IMR-90 (cell line): ENCODE measurements at regions not wholly inside any gene's neighbourhood (a gene's known extent, or its start where the extent isn't known, plus 50 kb on each side); places are given as distances from the start of the nearest gene placed in this dataset.

Experiments
- ATAC-seq: fragments of 200-7000 bp; cut with Tn5 transposase; 2 replicates; pipeline ENCODE4 v1.9.1; 2020; ENCODE audit warnings: low read depth, mild to moderate bottlenecking, moderate library complexity
- BruUV-seq: library from RNA; stranded (reverse); fragments of 400-500 nt; replicated peaks from 2 replicates; lab custom pipeline; 2021; lab: Mats Ljungman, UMichigan
- CTCF ChIA-PET: fragments of 300-600 bp; formaldehyde crosslinking; extraction: SDS; loops from one replicate; lab custom pipeline; 2021; ENCODE audit warnings: antibody characterized with exemption; lab: Yijun Ruan, JAX
- POLR2A ChIA-PET: fragments of 300-600 bp; sonication (Branson Sonifier 250); formaldehyde crosslinking; loops from one replicate; lab custom pipeline; 2022; ENCODE audit warnings: antibody characterized with exemption; ENCODE audit not compliant: unreplicated experiment; lab: Charles Lee
- DNase-seq: peaks from one replicate; pipeline ENCODE4 v3.0.0; 2013
- H2AFZ ChIP-seq: replicated peaks from 2 replicates; pipeline ENCODE3; 2013; ENCODE audit warnings: low read length, mild to moderate bottlenecking; ENCODE audit not compliant: poor library complexity
- H2AK5ac ChIP-seq: 2 replicates; pipeline ENCODE4 v1.6.1; 2013; ENCODE audit warnings: low read depth, low read length, inconsistent platforms
- H2AK9ac ChIP-seq: replicated peaks from 2 replicates; pipeline ENCODE3; 2013; ENCODE audit warnings: mild to moderate bottlenecking, low read depth, low read length, moderate library complexity; ENCODE audit not compliant: poor library complexity
- H2BK120ac ChIP-seq: 2 replicates; pipeline ENCODE4 v1.6.1; 2013; ENCODE audit warnings: low read depth, low read length, inconsistent platforms
- H2BK15ac ChIP-seq: 3 replicates; pipeline ENCODE4 v1.6.1; 2013; ENCODE audit warnings: low read depth, low read length, inconsistent platforms
- H2BK20ac ChIP-seq: 2 replicates; pipeline ENCODE4 v1.6.1; 2013; ENCODE audit warnings: low read depth, mild to moderate bottlenecking, inconsistent platforms, low read length, moderate library complexity
- H2BK5ac ChIP-seq: 2 replicates; pipeline ENCODE4 v1.6.1; 2013; ENCODE audit warnings: mild to moderate bottlenecking, low read depth, low read length, inconsistent platforms; ENCODE audit not compliant: poor library complexity, severe bottlenecking
- H3K14ac ChIP-seq: replicated peaks from 2 replicates; pipeline ENCODE4 v1.6.1; 2013; ENCODE audit warnings: low read depth, low read length, inconsistent platforms
- H3K18ac ChIP-seq: 2 replicates; pipeline ENCODE4 v1.6.1; 2013; ENCODE audit warnings: low read depth, low read length, control low read depth
- H3K23ac ChIP-seq: 2 replicates; pipeline ENCODE4 v1.6.1; 2013; ENCODE audit warnings: low read depth, low read length, inconsistent platforms
- H3K27ac ChIP-seq: 2 replicates; pipeline ENCODE4 v1.5.1; 2013; ENCODE audit warnings: mild to moderate bottlenecking, control low read depth, low read length; ENCODE audit not compliant: insufficient read depth
- H3K27me3 ChIP-seq: 2 replicates; pipeline ENCODE4 v1.6.1; 2013; ENCODE audit warnings: low read length; ENCODE audit not compliant: control insufficient read depth, insufficient read depth
- H3K36me3 ChIP-seq: 2 replicates; pipeline ENCODE4 v1.6.1; 2013; ENCODE audit warnings: low read length, mixed read lengths; ENCODE audit not compliant: control insufficient read depth, insufficient read depth
- H3K4ac ChIP-seq: 2 replicates; pipeline ENCODE4 v1.6.1; 2013; ENCODE audit warnings: low read depth, low read length, inconsistent platforms
- H3K4me1 ChIP-seq: 2 replicates; pipeline ENCODE4 v1.6.1; 2013; ENCODE audit warnings: low read length, mixed read lengths; ENCODE audit not compliant: control insufficient read depth, insufficient read depth
- H3K4me2 ChIP-seq: 2 replicates; pipeline ENCODE4 v1.6.1; 2013; ENCODE audit warnings: low read depth, mild to moderate bottlenecking, control low read depth, low read length, moderate library complexity
- H3K4me3 ChIP-seq: 2 replicates; pipeline ENCODE4 v1.5.1; 2013; ENCODE audit warnings: low read depth, mild to moderate bottlenecking, control low read depth, low read length, moderate library complexity; ENCODE audit not compliant: insufficient read depth
- H3K56ac ChIP-seq: 2 replicates; pipeline ENCODE4 v1.6.1; 2013; ENCODE audit warnings: low read length, inconsistent platforms; ENCODE audit not compliant: insufficient read depth; ENCODE audit errors: extremely low read depth
- H3K79me1 ChIP-seq, 2 experiments: 2 replicates each; pipeline ENCODE4 v1.6.1; 2013; ENCODE audit warnings: low read length in 2 of 2, inconsistent platforms in 1 of 2, low read depth in 1 of 2
- H3K9ac ChIP-seq: 2 replicates; pipeline ENCODE4 v1.6.1; 2013; ENCODE audit warnings: low read depth, low read length, control low read depth
- H3K9me1 ChIP-seq: 2 replicates; pipeline ENCODE4 v1.6.1; 2013; ENCODE audit warnings: low read length, inconsistent platforms; ENCODE audit not compliant: insufficient read depth
- H3K9me3 ChIP-seq: 2 replicates; pipeline ENCODE4 v1.6.1; 2013; ENCODE audit warnings: low read length; ENCODE audit not compliant: control insufficient read depth, insufficient read depth
- H4K20me1 ChIP-seq: 2 replicates; pipeline ENCODE4 v1.6.1; 2013; ENCODE audit warnings: low read length, inconsistent platforms; ENCODE audit not compliant: insufficient read depth
- H4K5ac ChIP-seq: 2 replicates; pipeline ENCODE4 v1.6.1; 2013; ENCODE audit warnings: mild to moderate bottlenecking, low read depth, low read length, control low read depth
- H4K8ac ChIP-seq, 2 experiments: 2 replicates each; pipeline ENCODE4 v1.6.1; 2013; ENCODE audit warnings: low read depth in 2 of 2, low read length in 2 of 2, control low read depth in 1 of 2, inconsistent platforms in 1 of 2
- H4K91ac ChIP-seq: 2 replicates; pipeline ENCODE4 v1.6.1; 2013; ENCODE audit warnings: low read depth, low read length, inconsistent platforms; ENCODE audit not compliant: insufficient read depth
- BHLHE40 ChIP-seq: fragments of 150-350 bp; IDR thresholded peaks from 2 replicates; pipeline ENCODE4 v1.6.1; 2016; ENCODE audit warnings: mild to moderate bottlenecking, low read depth, low read length
- CEBPB ChIP-seq: IDR thresholded peaks from 2 replicates; pipeline ENCODE4 v1.6.1; 2012; ENCODE audit warnings: low read depth, low read length, improper control_type of control experiment
- CHD1 ChIP-seq: IDR thresholded peaks from 2 replicates; pipeline ENCODE4 v1.6.1; 2012; ENCODE audit warnings: low read depth, low read length, improper control_type of control experiment
- FOS ChIP-seq: fragments of 150-350 bp; IDR thresholded peaks from 2 replicates; pipeline ENCODE4 v1.6.1; 2016; ENCODE audit warnings: low read depth, low read length
- MAFK ChIP-seq: IDR thresholded peaks from 2 replicates; pipeline ENCODE4 v1.6.1; 2012; ENCODE audit warnings: low read depth, low read length, improper control_type of control experiment
- MAZ ChIP-seq: IDR thresholded peaks from 2 replicates; pipeline ENCODE4 v1.6.1; 2012; ENCODE audit warnings: low read depth, mild to moderate bottlenecking, low read length, improper control_type of control experiment, moderate library complexity, borderline replicate concordance
- MXI1 ChIP-seq: IDR thresholded peaks from 2 replicates; pipeline ENCODE4 v1.6.1; 2012; ENCODE audit warnings: low read depth, mild to moderate bottlenecking, low read length, moderate library complexity, borderline replicate concordance
- NFE2L2 ChIP-seq: fragments of 150-350 bp; IDR thresholded peaks from 2 replicates; pipeline ENCODE4 v1.6.1; 2016; ENCODE audit warnings: low read depth, mild to moderate bottlenecking, low read length
- POLR2A ChIP-seq: IDR thresholded peaks from 2 replicates; pipeline ENCODE4 v1.6.1; 2012; ENCODE audit warnings: mild to moderate bottlenecking, low read depth, low read length
- RCOR1 ChIP-seq: IDR thresholded peaks from 2 replicates; pipeline ENCODE4 v1.6.1; 2012; ENCODE audit warnings: mild to moderate bottlenecking, low read length, improper control_type of control experiment; ENCODE audit not compliant: insufficient replicate concordance
- RFX5 ChIP-seq: IDR thresholded peaks from 2 replicates; pipeline ENCODE4 v1.8.0; 2012; ENCODE audit warnings: low read depth, mild to moderate bottlenecking, low read length, moderate library complexity
- WGBS, 2 experiments: methylation state at CpG; one replicate each; pipeline versions ENCODE4 v1.1.5 to v1.1.7; 2013; ENCODE audit warnings: missing lambda C conversion rate in 2 of 2; ENCODE audit not compliant: insufficient read length in 1 of 2; ENCODE audit errors: extremely low coverage in 2 of 2; 5-methylcytosine and 5-hydroxymethylcytosine counted together
- dilution Hi-C: fragments of 300-500 bp; cut with HindIII; formaldehyde crosslinking; loops from one replicate; pipeline ENCODE4 v1.14.3; 2018; ENCODE audit warnings: low sequenced_read_pairs; ENCODE audit not compliant: unreplicated experiment
- in situ Hi-C: fragments of 300-500 bp; cut with MboI; formaldehyde crosslinking; loops from 3 replicates; pipeline ENCODE4 v1.14.3; 2019; ENCODE audit warnings: low sequenced_read_pairs, inconsistent platforms, mixed read lengths
- intact Hi-C: fragments of 100-400 bp; cut with micrococcal nuclease; formaldehyde crosslinking; loops from 2 replicates; pipeline ENCODE4 v1.10.0; 2022
- TF ChIP-seq, protein P1 (sequence below): fragments of 150-350 bp; IDR thresholded peaks from 2 replicates; pipeline ENCODE4 v1.6.1; 2016; ENCODE audit warnings: low read depth, mild to moderate bottlenecking, low read length, moderate library complexity, borderline replicate concordance
- TF ChIP-seq, protein P2 (sequence below): conservative IDR thresholded peaks from 2 replicates; pipeline ENCODE4 v1.5.1; 2012; ENCODE audit warnings: mild to moderate bottlenecking, low read depth, low read length, improper control_type of control experiment
- TF ChIP-seq, protein P3 (sequence below): fragments of 150-350 bp; IDR thresholded peaks from 2 replicates; pipeline ENCODE4 v1.6.1; 2017; ENCODE audit warnings: mild to moderate bottlenecking, antibody characterized with exemption, low read length, low read depth

DNA sequence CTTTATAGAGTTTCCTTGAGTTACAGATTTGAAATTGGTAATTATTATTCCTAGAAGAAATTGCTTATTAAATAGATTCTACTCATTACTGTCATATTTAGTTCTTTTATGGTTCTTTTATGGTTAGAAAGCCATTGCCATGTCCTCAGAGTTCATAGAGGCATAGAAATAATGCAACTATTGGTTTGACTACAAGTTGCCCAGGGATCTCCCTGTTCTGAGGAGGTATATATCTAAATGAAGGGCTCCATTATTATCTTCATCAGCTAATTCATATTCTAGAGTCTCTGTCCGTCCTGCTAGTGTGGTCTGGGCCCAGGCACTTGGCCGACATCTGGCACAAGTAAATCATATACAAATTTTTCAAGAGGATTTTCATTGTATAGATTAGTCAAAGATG lies 535.7 kb downstream of the PPP4R3C start:
- Histone ChIP-seq H4K5ac (no peak overlapping the region), H2BK20ac (no peak overlapping the region), H3K4me1 (no peaks in the 10 kb centered on the region), H2AK5ac (no peak overlapping the region), H3K56ac (no peak overlapping the region), H3K4me3 (no peak overlapping the region), H3K4me2 (no peak overlapping the region), H3K9ac (no peak overlapping the region), H4K20me1 (no peaks in the 10 kb centered on the region), H3K14ac (no peak overlapping the region), H3K4ac (no peak overlapping the region), H3K79me1 (no peaks in the 10 kb centered on the region), H3K9me1 (no peaks in the 10 kb centered on the region), H3K27me3 (no peaks in the 10 kb centered on the region), H2BK120ac (no peak overlapping the region), H3K36me3 (no peaks in the 10 kb centered on the region), H3K9me3 (no peaks in the 10 kb centered on the region), H2BK15ac (no peak overlapping the region), H4K8ac (no peak overlapping the region), H3K23ac (no peak overlapping the region), H2AFZ (no peak overlapping the region), H2AK9ac (no peak overlapping the region), H4K91ac (no peak overlapping the region), H3K18ac (no peak overlapping the region), H3K27ac (no peak overlapping the region), H2BK5ac (no peak overlapping the region)
- CTCF ChIA-PET = no interaction called here
- no CpG with 5 or more reads among the region's 2 CpGs for WGBS, 2 experiments
- POLR2A ChIA-PET = no interaction called here
- in situ Hi-C loops = no loop called here
- intact Hi-C loops = no loop called here
- ATAC-seq (no peak), DNase-seq (no peak)
- no TSS peak for BruUV-seq
- dilution Hi-C loops = no loop called here
- TF ChIP-seq RFX5 (no peak), RCOR1 (no peak), FOS (no peak), NFE2L2 (no peak), CEBPB (no peak), MAFK (no peak), MAZ (no peak), BHLHE40 (no peak), CHD1 (no peak), POLR2A (no peak), MXI1 (no peak)
- TF ChIP-seq, protein P1, sequence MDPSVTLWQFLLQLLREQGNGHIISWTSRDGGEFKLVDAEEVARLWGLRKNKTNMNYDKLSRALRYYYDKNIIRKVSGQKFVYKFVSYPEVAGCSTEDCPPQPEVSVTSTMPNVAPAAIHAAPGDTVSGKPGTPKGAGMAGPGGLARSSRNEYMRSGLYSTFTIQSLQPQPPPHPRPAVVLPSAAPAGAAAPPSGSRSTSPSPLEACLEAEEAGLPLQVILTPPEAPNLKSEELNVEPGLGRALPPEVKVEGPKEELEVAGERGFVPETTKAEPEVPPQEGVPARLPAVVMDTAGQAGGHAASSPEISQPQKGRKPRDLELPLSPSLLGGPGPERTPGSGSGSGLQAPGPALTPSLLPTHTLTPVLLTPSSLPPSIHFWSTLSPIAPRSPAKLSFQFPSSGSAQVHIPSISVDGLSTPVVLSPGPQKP = no peak
- TF ChIP-seq, protein P2, sequence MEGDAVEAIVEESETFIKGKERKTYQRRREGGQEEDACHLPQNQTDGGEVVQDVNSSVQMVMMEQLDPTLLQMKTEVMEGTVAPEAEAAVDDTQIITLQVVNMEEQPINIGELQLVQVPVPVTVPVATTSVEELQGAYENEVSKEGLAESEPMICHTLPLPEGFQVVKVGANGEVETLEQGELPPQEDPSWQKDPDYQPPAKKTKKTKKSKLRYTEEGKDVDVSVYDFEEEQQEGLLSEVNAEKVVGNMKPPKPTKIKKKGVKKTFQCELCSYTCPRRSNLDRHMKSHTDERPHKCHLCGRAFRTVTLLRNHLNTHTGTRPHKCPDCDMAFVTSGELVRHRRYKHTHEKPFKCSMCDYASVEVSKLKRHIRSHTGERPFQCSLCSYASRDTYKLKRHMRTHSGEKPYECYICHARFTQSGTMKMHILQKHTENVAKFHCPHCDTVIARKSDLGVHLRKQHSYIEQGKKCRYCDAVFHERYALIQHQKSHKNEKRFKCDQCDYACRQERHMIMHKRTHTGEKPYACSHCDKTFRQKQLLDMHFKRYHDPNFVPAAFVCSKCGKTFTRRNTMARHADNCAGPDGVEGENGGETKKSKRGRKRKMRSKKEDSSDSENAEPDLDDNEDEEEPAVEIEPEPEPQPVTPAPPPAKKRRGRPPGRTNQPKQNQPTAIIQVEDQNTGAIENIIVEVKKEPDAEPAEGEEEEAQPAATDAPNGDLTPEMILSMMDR = no peak
- TF ChIP-seq, protein P3, sequence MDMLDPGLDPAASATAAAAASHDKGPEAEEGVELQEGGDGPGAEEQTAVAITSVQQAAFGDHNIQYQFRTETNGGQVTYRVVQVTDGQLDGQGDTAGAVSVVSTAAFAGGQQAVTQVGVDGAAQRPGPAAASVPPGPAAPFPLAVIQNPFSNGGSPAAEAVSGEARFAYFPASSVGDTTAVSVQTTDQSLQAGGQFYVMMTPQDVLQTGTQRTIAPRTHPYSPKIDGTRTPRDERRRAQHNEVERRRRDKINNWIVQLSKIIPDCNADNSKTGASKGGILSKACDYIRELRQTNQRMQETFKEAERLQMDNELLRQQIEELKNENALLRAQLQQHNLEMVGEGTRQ = no peak
